ENCODE measurements at regions not wholly inside any gene's neighbourhood (a gene's known extent, or its start where the extent isn't known, plus 50 kb on each side); places are given as distances from the start of the nearest gene placed in this dataset.
"Not testable (repeated sequence)": the region's sequence is repeated elsewhere in the genome, so short reads cannot be mapped to it uniquely, and the experiment has no call there.

DNA sequence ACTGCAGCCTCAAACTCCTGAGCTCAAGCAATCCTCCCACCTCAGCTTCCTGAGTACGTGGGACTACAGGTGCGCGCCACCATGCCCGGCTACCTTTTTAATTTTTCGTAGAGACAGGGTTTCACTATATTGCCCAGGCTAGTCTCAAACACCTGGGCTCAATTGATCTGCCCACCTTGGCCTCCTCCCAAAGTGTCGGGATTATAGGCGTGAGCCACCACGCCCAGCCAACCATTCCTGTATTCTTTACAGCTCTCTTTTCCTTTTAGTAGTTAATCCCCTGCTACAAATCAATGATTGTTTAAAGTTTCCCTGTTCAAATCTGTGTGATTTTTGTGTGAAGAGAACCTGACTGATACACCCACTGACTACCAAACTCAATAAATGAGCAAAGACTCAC, 75.4 kb upstream of the SVIL start:
- Histone ChIP-seq H3K4me1 (ENCODE audit: insufficient read depth, low read length) (peaks cover 8% of the 10 kb centered on the region), H3K36me3 (ENCODE audit: insufficient read depth, low read length) (no peaks in the 10 kb centered on the region), H3K9me3 (ENCODE audit: control insufficient read depth, insufficient read depth, low read length) (no peaks in the 10 kb centered on the region)

DNA sequence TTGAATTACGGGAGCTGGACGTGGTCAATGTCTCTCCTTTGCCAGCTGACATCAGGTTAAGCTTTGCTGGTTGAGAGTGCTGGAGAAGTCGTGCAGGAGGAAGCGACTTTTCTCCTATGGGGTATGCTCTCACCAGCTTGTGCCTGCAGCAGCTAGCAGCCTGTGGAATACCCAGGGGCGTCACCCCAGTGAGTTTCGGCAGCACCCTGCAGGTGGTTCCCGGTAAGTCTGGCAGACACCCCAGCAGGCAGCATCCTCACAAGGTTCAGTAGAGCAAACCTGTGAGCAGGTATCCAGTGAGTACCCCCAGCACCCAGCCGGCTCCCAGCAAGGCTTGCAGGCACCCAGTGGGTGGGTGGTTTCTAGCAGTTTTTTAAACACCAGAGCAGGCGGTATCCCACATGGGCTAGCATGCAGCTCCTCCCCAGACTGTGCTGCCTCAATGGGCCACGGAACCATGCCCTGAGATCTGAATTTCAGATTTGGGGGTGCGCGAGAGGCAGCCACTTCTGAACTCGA, 74.8 kb upstream of the SVIL start:
- H3K9ac ChIP-seq (ENCODE audit: low read depth, low read length) = no peak overlapping the region
- peaks cover 8% of the 10 kb centered on the region for H3K4me1 ChIP-seq (ENCODE audit: insufficient read depth, low read length)
- H3K36me3 ChIP-seq (ENCODE audit: insufficient read depth, low read length) = no peaks in the 10 kb centered on the region
- H3K9me3 ChIP-seq (ENCODE audit: control insufficient read depth, insufficient read depth, low read length) = no peaks in the 10 kb centered on the region

More for the DNA sequence above, 75.4 kb upstream of the SVIL start:
- H3K9ac ChIP-seq (ENCODE audit: low read depth, low read length) = no peak overlapping the region

DNA sequence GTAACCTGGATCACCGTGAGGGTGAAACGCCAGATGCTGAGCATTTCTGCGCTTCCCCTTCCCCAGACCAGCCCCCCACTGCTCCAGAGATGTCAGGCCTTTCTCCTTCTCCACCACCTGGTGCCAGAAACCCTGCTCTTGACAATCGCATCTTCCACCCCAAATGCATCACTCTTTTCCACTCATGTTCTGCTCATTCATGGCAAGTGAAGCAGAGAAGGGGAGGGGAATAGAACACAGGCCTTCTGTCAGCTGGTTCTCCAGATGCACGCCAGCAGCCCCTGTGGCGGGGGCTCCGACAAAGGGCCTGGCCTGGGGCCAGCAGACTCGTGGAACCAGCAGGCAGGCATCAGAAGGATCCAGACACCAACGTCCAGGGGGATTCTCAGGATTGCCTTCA, 68.5 kb upstream of the SVIL start:
- Histone ChIP-seq H3K9me3 (ENCODE audit: control insufficient read depth, insufficient read depth, low read length) (no peaks in the 10 kb centered on the region), H3K4me1 (ENCODE audit: insufficient read depth, low read length) (peaks cover 4% of the 10 kb centered on the region; the same call in 1 of the 2 replicates), H3K9ac (ENCODE audit: low read depth, low read length) (no peak overlapping the region), H3K36me3 (ENCODE audit: insufficient read depth, low read length) (no peaks in the 10 kb centered on the region)

DNA sequence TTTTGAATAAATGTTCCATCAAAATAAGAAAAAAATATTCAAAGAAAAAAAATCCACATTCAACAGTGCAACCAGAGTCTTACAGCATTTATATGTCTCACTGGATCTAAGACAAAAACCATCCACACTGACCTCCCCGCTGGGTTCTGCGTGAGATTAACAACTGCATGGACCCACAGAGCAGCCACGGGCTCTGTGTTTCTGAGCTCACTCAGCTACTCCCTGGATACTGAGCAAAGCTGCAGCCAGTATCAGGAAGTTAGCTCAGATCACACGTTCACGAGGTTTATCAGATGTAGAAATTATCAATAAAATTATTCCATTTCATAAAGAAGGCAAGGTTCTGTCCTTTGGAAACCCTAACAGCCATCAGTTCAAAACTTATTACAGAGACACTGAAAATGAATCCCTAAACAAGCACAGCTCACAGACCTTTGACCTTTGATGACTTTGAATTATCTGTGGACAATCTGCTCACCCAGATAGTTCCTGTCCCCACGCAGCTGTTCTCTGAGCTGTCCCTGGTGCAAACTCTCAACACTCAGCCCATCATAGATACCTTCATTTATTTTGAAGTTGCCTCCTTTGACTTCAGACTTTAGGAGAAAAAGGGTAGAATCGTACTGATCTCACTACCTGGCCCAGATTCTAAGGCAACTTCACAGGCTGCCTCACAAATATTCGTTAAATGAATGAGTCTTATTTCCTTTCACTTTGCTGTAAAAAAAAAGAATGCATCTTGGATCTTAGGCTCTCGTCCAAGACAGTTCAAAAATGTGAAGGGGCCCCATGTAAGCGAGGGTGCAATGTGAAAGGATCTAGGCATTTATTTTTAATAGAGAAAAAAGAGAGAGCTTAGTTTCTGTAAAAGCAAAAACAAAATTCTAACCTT, 67.7 kb upstream of the SVIL start:
- H3K9ac ChIP-seq (ENCODE audit: low read depth, low read length) = no peak overlapping the region
- H3K9me3 ChIP-seq (ENCODE audit: control insufficient read depth, insufficient read depth, low read length) = no peaks in the 10 kb centered on the region
- H3K4me1 ChIP-seq (ENCODE audit: insufficient read depth, low read length) = peaks cover 4% of the 10 kb centered on the region; the same call in 1 of the 2 replicates
- H3K36me3 ChIP-seq (ENCODE audit: insufficient read depth, low read length) = no peaks in the 10 kb centered on the region

DNA sequence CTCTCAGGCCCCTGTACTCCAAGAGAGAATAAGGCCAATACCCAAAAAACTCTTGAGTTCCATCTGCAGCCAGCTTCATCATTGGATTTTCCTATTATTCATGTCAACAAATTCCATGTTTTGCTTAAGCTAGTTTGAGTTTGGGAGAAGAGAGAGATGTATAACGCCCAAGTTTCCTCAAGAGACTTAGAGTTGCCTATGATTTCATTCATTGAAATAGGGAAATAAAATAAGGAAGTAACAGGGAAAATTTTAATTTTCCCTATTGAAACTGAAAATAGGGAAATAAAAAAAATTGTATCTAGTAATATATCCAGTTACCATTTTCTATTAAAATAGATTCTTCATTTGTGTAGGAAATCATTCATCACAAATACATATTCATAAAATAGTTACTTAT, 66.5 kb upstream of the SVIL start:
- H3K9me3 ChIP-seq (ENCODE audit: control insufficient read depth, insufficient read depth, low read length) = no peaks in the 10 kb centered on the region
- peaks cover 4% of the 10 kb centered on the region; the same call in 1 of the 2 replicates for H3K4me1 ChIP-seq (ENCODE audit: insufficient read depth, low read length)
- H3K36me3 ChIP-seq (ENCODE audit: insufficient read depth, low read length) = no peaks in the 10 kb centered on the region
- H3K9ac ChIP-seq (ENCODE audit: low read depth, low read length) = no peak overlapping the region

DNA sequence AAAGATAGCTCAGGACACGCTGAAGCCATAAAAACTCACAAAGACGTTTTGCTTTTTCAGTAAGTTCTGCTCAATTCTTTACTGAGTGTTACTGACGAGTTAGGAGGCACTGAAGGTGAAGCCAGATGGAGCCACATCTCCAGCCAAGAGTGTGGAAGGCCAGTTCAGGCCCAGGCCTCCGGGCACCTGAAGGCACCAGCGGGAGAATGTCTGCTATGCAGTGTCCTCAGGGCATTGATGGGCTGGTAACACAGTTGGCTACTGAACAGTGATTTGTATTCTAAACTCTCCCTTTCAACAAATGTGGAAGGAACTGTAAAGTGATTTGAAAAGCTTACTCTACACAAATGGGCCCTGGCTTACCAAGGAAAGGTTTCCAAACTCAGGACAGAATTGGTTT, 64.8 kb upstream of the SVIL start:
- Histone ChIP-seq H3K4me1 (ENCODE audit: insufficient read depth, low read length) (peaks cover 4% of the 10 kb centered on the region; the same call in 1 of the 2 replicates), H3K9me3 (ENCODE audit: control insufficient read depth, insufficient read depth, low read length) (no peaks in the 10 kb centered on the region), H3K9ac (ENCODE audit: low read depth, low read length) (no peak overlapping the region), H3K36me3 (ENCODE audit: insufficient read depth, low read length) (no peaks in the 10 kb centered on the region)

DNA sequence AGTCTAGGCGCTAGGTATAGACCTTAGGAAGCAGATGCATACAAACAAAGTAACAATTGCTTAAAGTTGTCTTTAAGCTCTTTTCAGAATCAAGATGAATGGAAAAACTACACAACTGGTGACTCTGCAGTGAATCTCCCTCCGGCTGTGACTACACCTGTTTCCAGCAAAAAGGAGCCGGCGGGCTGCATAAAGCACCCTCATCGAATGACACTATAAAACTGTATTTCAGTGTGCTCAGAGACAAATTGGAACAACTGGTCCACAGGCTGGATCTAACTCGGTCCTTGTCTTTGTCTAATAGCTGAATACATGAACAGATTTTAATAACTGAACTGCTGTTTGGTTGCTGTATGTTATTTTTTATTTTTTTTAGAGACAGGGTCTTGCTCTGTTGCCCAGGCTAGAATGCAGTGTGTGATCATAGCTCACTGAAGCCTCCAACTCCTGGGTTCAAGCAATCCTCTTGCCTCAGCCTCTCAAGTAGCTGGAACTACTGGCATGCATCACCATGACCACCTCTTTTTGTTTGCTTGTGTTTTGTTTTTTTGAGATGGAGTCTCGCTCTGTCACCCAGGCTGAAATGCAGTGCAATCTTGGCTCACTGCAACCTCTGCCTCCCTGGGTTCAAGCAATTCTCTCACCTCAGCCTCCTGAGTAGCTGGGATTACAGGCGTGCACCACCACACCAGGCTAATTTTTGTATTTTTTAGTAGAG, 64.2 kb upstream of the SVIL start:
- Histone ChIP-seq H3K36me3 (ENCODE audit: insufficient read depth, low read length) (no peaks in the 10 kb centered on the region), H3K9me3 (ENCODE audit: control insufficient read depth, insufficient read depth, low read length) (no peaks in the 10 kb centered on the region), H3K4me1 (ENCODE audit: insufficient read depth, low read length) (peaks cover 4% of the 10 kb centered on the region; the same call in 1 of the 2 replicates), H3K9ac (ENCODE audit: low read depth, low read length) (no peak overlapping the region)

DNA sequence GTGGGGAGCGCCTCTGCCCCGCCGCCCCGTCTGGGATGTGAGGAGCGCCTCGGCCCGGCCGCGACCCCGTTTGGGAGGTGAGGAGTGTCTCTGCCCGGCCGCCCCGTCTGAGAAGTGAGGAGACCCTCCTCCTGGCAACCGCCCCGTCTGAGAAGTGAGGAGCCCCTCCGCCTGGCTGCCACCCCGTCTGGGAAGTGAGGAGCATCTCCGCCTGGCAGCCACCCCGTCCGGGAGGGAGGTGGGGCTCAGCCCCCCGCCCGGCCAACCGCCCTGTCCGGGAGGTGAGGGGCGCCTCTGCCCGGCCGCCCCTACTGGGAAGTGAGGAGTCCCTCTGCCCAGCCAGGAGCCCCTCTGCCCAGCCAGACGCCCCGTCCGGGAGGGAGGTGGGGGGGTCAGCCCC, 61.8 kb upstream of the SVIL start:
- H3K36me3 ChIP-seq (ENCODE audit: insufficient read depth, low read length); H3K9ac ChIP-seq (ENCODE audit: low read depth, low read length); H3K9me3 ChIP-seq (ENCODE audit: control insufficient read depth, insufficient read depth, low read length): not testable (repeated sequence)
- H3K4me1 ChIP-seq (ENCODE audit: insufficient read depth, low read length) = peaks cover 19% of the 10 kb centered on the region

DNA sequence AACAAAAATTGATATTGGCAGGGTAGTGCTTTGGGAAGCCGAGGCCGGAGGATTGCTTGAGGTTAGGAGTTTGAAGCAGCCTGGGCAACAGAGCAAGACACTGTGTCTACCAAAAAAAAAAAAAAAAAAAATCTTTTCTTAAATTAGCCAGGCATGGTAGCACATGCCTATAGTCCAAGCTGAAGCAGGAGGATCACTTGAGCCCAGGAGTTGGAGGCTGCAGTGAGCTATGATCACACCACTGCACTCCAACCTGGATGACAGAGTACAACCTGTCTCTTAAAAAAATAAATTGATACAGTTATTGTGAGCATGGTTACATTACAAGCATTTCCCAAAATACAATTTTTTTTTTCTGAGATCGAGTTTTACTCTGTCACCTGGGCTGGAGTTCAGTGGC, 59.4 kb upstream of the SVIL start:
- H3K9me3 ChIP-seq (ENCODE audit: control insufficient read depth, insufficient read depth, low read length) = no peaks in the 10 kb centered on the region
- no peak overlapping the region for H3K9ac ChIP-seq (ENCODE audit: low read depth, low read length)
- peaks cover 16% of the 10 kb centered on the region for H3K4me1 ChIP-seq (ENCODE audit: insufficient read depth, low read length)
- no peaks in the 10 kb centered on the region for H3K36me3 ChIP-seq (ENCODE audit: insufficient read depth, low read length)

DNA sequence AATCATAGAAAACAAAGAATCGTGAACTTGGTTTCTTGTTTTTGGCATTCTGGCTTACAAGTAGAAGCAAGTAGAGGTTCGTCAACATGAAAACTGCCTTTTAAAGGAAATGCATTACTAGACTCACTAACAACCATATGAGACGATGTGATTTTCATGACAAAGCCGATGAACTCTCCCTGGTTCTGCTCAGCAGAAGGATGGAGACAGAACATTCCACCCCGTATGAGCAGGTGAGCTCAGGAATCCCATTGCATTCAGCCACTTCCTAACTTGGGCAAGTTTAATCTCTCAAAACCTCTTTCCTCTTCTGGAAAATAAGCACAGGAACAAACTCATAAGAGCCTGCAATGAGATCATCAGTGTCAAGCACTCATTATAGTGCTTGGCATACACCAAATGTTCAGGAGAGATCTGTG, 57.4 kb upstream of the SVIL start:
- H3K9ac ChIP-seq (ENCODE audit: low read depth, low read length) = no peak overlapping the region
- H3K4me1 ChIP-seq (ENCODE audit: insufficient read depth, low read length) = peaks cover 26% of the 10 kb centered on the region

DNA sequence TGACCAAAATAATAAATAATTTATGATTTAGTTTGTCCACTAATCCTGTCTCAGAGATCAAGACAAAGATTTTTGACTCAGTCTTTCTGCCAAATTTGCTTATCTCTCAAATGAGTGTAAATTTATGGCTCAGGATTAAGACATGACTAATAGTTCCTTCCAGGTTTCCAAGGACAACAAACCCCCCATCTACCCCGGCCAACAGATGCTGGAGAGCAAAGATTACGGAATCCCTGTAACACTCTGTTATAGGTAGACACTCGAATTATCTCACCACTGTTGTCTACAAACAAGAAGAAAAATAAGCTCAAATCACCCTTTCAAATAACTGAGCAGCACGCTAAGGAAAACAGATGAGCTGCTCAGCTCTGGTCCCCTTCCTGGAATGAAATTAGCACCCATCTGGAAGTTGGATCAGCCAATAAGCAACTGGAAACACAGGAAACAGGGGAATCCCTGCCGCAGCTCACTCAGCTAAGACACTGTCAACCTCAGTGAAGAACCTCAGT, 56.8 kb upstream of the SVIL start:
- Histone ChIP-seq H3K9ac (ENCODE audit: low read depth, low read length) (no peak overlapping the region), H3K36me3 (ENCODE audit: insufficient read depth, low read length) (no peaks in the 10 kb centered on the region), H3K4me1 (ENCODE audit: insufficient read depth, low read length) (peaks cover 31% of the 10 kb centered on the region), H3K9me3 (ENCODE audit: control insufficient read depth, insufficient read depth, low read length) (no peaks in the 10 kb centered on the region)

More for the DNA sequence above, 57.4 kb upstream of the SVIL start:
- no peaks in the 10 kb centered on the region for H3K9me3 ChIP-seq (ENCODE audit: control insufficient read depth, insufficient read depth, low read length)
- no peaks in the 10 kb centered on the region for H3K36me3 ChIP-seq (ENCODE audit: insufficient read depth, low read length)

DNA sequence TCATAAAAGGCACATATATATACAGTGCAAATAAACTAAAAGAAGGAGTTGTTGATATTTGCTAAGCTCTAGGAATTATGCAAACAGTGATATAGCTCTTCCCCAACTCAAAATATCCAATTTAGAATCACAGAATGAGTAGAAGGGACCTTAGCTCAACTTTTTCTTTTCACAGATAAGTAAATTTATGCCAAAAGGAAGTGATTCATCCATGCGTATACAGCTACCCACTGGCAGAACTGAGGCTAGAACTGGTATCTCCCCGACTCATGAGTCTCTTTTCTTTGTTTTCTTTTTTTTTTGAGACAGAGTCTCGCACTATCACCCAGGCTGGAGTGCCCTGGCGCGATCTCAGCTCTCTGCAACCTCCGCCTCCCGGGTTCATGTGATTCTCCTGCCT, 54.2 kb upstream of the SVIL start:
- peaks cover 5% of the 10 kb centered on the region; the same call in 1 of the 2 replicates for H3K36me3 ChIP-seq (ENCODE audit: insufficient read depth, low read length)
- H3K9ac ChIP-seq (ENCODE audit: low read depth, low read length) = no peak overlapping the region; the same call in 1 of the 2 replicates
- no peaks in the 10 kb centered on the region for H3K9me3 ChIP-seq (ENCODE audit: control insufficient read depth, insufficient read depth, low read length)
- H3K4me1 ChIP-seq (ENCODE audit: insufficient read depth, low read length) = peaks cover 35% of the 10 kb centered on the region

DNA sequence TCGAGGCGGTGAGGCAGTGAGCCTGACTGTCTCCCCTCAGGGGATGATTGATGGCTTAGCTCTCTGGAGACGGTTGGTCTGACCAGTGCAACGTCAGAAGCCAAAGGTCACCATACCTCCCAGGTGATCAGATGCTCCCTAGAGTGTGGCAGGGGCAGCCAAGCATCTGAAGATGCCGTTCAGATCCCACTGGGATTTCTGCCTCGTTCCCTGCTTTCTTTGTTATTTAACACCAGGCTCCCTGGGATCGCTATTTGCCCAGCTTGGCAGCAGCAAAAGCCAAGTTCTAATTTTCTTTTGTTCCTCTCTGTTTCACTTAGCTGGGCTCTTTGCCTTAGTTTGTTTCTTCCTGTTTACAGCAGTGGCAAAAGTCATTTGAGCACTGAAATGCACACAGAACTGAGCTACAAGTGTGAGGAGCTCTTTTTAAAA, 53.5 kb upstream of the SVIL start:
- H3K36me3 ChIP-seq (ENCODE audit: insufficient read depth, low read length) = peaks cover 5% of the 10 kb centered on the region; the same call in 1 of the 2 replicates
- no peak overlapping the region for H3K9ac ChIP-seq (ENCODE audit: low read depth, low read length)
- 0 out of 2 replicates have a peak, but pooled peaks cover 2% of the 10 kb centered on the region for H3K9me3 ChIP-seq (ENCODE audit: control insufficient read depth, insufficient read depth, low read length)
- peaks cover 32% of the 10 kb centered on the region for H3K4me1 ChIP-seq (ENCODE audit: insufficient read depth, low read length)

DNA sequence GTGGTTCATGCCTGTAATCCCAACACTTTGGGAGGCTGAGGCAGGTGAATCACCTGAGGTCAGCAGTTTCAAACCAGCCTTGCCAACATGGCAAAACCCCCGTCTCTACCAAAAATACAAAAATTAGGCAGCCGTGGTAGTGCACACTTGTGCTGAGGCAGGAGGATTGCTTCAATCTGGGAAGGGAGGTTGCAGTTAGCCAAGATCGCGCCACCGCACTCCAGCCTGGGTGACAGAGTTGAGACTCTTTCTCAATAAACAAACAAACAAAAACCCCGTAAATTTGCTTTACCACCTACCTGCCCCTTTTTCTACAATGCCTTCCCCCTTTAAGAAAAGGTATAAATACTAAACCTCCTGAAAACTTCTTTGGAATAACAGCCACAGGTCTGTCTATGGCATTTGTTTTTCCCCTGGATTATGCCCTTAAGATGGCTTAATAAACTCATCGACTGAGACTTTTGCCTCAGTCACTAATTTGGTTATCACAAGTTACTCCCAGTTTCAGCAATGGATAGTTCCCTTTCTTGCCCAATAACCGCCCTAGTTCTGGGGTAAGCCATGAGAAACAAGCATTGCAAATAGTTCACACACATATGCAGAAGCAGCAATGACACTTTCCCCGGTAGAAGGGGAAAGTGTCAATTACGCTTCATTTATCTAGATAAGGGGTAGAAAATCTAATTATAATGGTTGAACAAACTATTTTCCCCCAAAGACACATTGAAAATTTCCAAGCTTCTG, 52.8 kb upstream of the SVIL start:
- Histone ChIP-seq H3K4me1 (ENCODE audit: insufficient read depth, low read length) (peaks cover 27% of the 10 kb centered on the region), H3K9ac (ENCODE audit: low read depth, low read length) (no peak overlapping the region), H3K36me3 (ENCODE audit: insufficient read depth, low read length) (peaks cover 5% of the 10 kb centered on the region; the same call in 1 of the 2 replicates), H3K9me3 (ENCODE audit: control insufficient read depth, insufficient read depth, low read length) (0 out of 2 replicates have a peak, but pooled peaks cover 2% of the 10 kb centered on the region)
